Lower leg skin (tissue), 3 donors: ENCODE measurements at regions not wholly inside any gene's neighbourhood (a gene's known extent, or its start where the extent isn't known, plus 50 kb on each side); places are given as distances from the start of the nearest gene placed in this dataset.

Source experiments
- CTCF ChIP-seq, 3 donors: fragments of 450-650 bp; IDR thresholded peaks; one replicate each; pipeline ENCODE4 v1.5.1; 2016; ENCODE audit warnings: antibody characterized with exemption in 3 of 3, mild to moderate bottlenecking in 3 of 3, moderate library complexity in 2 of 3
- POLR2A ChIP-seq, 2 donors: fragments of 450-650 bp; IDR thresholded peaks; one replicate each; pipeline ENCODE4 v1.6.1; 2016 to 2017; ENCODE audit warnings: antibody characterized with exemption in 2 of 2, mild to moderate bottlenecking in 1 of 2, moderate library complexity in 1 of 2

GRCh38 chr5:171570244-171570825 lies 150.9 kb downstream of the FGF18 start:
- TF ChIP-seq CTCF (IDR thresholded peaks at IDR 0.05): no peak
- TF ChIP-seq POLR2A (IDR thresholded peaks at IDR 0.05): no peak
